ENCODE measurements at regions not wholly inside any gene's neighbourhood (a gene's known extent, or its start where the extent isn't known, plus 50 kb on each side); places are given as distances from the start of the nearest gene placed in this dataset.

- Histone ChIP-seq H3K9me3 (ENCODE audit: control insufficient read depth in 4 of 4, insufficient read depth in 3 of 4, low read length in 3 of 4) (peaks cover 0 to 2% (median under 1%) of the 10 kb centered on the region in 4 donors), H3K27me3 (ENCODE audit: control insufficient read depth in 3 of 3, insufficient read depth in 3 of 3, low read length in 2 of 3) (no peaks in the 10 kb centered on the region), H3K36me3 (ENCODE audit: control insufficient read depth in 4 of 4, insufficient read depth in 4 of 4, low read length in 4 of 4) (no peaks in the 10 kb centered on the region), H3K4me1 (ENCODE audit: control insufficient read depth in 5 of 5, insufficient read depth in 5 of 5, low read length in 5 of 5) (peaks cover 0 to 6% (median 0%) of the 10 kb centered on the region in 5 donors), H3K9ac (ENCODE audit: insufficient read depth in 1 of 2, low read length in 2 of 2) (no peak overlapping the region), H3K4me3 (no peak overlapping the region), H3K27ac (ENCODE audit: low read depth in 1 of 2, low read length in 1 of 2) (no peak overlapping the region)
- DNase-seq (no peak), ATAC-seq (ENCODE audit: insufficient read depth, low FRiP score) (no peak)
- 71 to 84% methylated on average over 4 of the region's 4 CpGs for WGBS, 2 donors
- TF ChIP-seq CTCF (IDR thresholded peaks at IDR 0.05; ENCODE audit: control extremely low read depth, extremely low read depth): no peak
Measured at GRCh38 chr10:20634839-20635238, 262.3 kb downstream of the NEBL start.

GRCh38 chr10:20633714-20634113, 263.4 kb downstream of the NEBL start:
- no peaks in the 10 kb centered on the region for H3K27me3 ChIP-seq (ENCODE audit: control insufficient read depth in 3 of 3, insufficient read depth in 3 of 3, low read length in 2 of 3)
- no peak overlapping the region for H3K4me3 ChIP-seq
- no peak for ATAC-seq (ENCODE audit: insufficient read depth, low FRiP score)
- no peak overlapping the region for H3K27ac ChIP-seq (ENCODE audit: low read depth in 1 of 2, low read length in 1 of 2)
- H3K4me1 ChIP-seq (ENCODE audit: control insufficient read depth in 5 of 5, insufficient read depth in 5 of 5, low read length in 5 of 5): peaks cover 0 to 6% (median 0%) of the 10 kb centered on the region in 5 donors
- peaks cover 0 to 2% (median 0%) of the 10 kb centered on the region in 4 donors for H3K9me3 ChIP-seq (ENCODE audit: control insufficient read depth in 4 of 4, insufficient read depth in 3 of 4, low read length in 3 of 4)
- H3K36me3 ChIP-seq (ENCODE audit: control insufficient read depth in 4 of 4, insufficient read depth in 4 of 4, low read length in 4 of 4): no peaks in the 10 kb centered on the region
- H3K9ac ChIP-seq (ENCODE audit: insufficient read depth in 1 of 2, low read length in 2 of 2): no peak overlapping the region
- no peak for DNase-seq
- WGBS, 2 donors: 91 to 95% methylated on average over 4 of the region's 4 CpGs
- no peak for TF ChIP-seq CTCF (IDR thresholded peaks at IDR 0.05; ENCODE audit: control extremely low read depth, extremely low read depth)

GRCh38 chr10:20632696-20633095, 264.4 kb downstream of the NEBL start:
- H3K27ac ChIP-seq (ENCODE audit: low read depth in 1 of 2, low read length in 1 of 2): no peak overlapping the region
- no peak for DNase-seq
- no peak overlapping the region for H3K4me3 ChIP-seq

More at GRCh38 chr10:20632696-20633095, 264.4 kb downstream of the NEBL start:
- H3K4me1 ChIP-seq (ENCODE audit: control insufficient read depth in 5 of 5, insufficient read depth in 5 of 5, low read length in 5 of 5): peaks cover 0 to 6% (median 0%) of the 10 kb centered on the region in 5 donors
- WGBS, 2 donors: 80 to 91% methylated on average over 2 of the region's 2 CpGs
- H3K27me3 ChIP-seq (ENCODE audit: control insufficient read depth in 3 of 3, insufficient read depth in 3 of 3, low read length in 2 of 3): no peaks in the 10 kb centered on the region
- ATAC-seq (ENCODE audit: insufficient read depth, low FRiP score): no peak
- H3K9me3 ChIP-seq (ENCODE audit: control insufficient read depth in 4 of 4, insufficient read depth in 3 of 4, low read length in 3 of 4): peaks cover 0 to 2% (median 0%) of the 10 kb centered on the region in 4 donors
- TF ChIP-seq CTCF (IDR thresholded peaks at IDR 0.05; ENCODE audit: control extremely low read depth, extremely low read depth): no peak
- no peak overlapping the region for H3K9ac ChIP-seq (ENCODE audit: insufficient read depth in 1 of 2, low read length in 2 of 2)
- no peaks in the 10 kb centered on the region for H3K36me3 ChIP-seq (ENCODE audit: control insufficient read depth in 4 of 4, insufficient read depth in 4 of 4, low read length in 4 of 4)
